Gastroesophageal sphincter (tissue), 4 donors: ENCODE measurements at regions not wholly inside any gene's neighbourhood (a gene's known extent, or its start where the extent isn't known, plus 50 kb on each side); places are given as distances from the start of the nearest gene placed in this dataset.

Experiments used
- ATAC-seq: fragments of 150-250 bp; one replicate; pipeline ENCODE4 v1.9.1; 2016; ENCODE audit warnings: mild to moderate bottlenecking, moderate library complexity
- H3K27ac ChIP-seq, 4 donors: fragments of 200-600 bp; sonication (generic) in 3 of 4; 1 replicate in 3 of 4; 2 replicates in 1 of 4; pipeline ENCODE4 v1.5.1; 2016 to 2019
- H3K27me3 ChIP-seq: fragments of 200-600 bp; sonication (generic); one replicate; pipeline ENCODE4 v1.5.1; 2019
- H3K36me3 ChIP-seq, 2 donors: fragments of 200-600 bp; sonication (generic); one replicate each; pipeline ENCODE4 v1.5.1; 2019; ENCODE audit warnings: control low read depth in 1 of 2
- H3K4me1 ChIP-seq, 3 donors: fragments of 200-600 bp; sonication (generic); 1 replicate in 2 of 3; 2 replicates in 1 of 3; pipeline ENCODE4 v1.5.1; 2016 to 2019; ENCODE audit warnings: control low read depth in 2 of 3
- H3K4me3 ChIP-seq, 2 donors: fragments of 200-600 bp; sonication (generic); one replicate each; pipeline ENCODE4 v1.5.1; 2019; ENCODE audit warnings: mild to moderate bottlenecking in 1 of 2, moderate library complexity in 1 of 2
- H3K9me3 ChIP-seq, 3 donors: fragments of 200-600 bp; sonication (generic); one replicate each; pipeline ENCODE4 v1.5.1; 2017 to 2019; ENCODE audit warnings: control low read depth in 2 of 3
- EP300 ChIP-seq: sonication (generic); formaldehyde crosslinking; IDR thresholded peaks from one replicate; pipeline ENCODE4 v1.6.1; 2017; ENCODE audit warnings: antibody characterized with exemption, mild to moderate bottlenecking
- POLR2A ChIP-seq, 2 donors: fragments of 450-650 bp; IDR thresholded peaks; one replicate each; pipeline ENCODE4 v1.6.1; 2017; ENCODE audit warnings: antibody characterized with exemption in 2 of 2, mild to moderate bottlenecking in 2 of 2, moderate library complexity in 1 of 2
- POLR2AphosphoS5 ChIP-seq: sonication (generic); formaldehyde crosslinking; IDR thresholded peaks from one replicate; pipeline ENCODE4 v1.6.1; 2017; ENCODE audit warnings: antibody characterized with exemption
- WGBS, 2 donors: methylation state at CpG; one replicate each; pipeline ENCODE4 v1.1.5; 2018; ENCODE audit warnings: low coverage in 1 of 2; 5-methylcytosine and 5-hydroxymethylcytosine counted together
- TF ChIP-seq, protein P1 (sequence below), 4 experiments: fragments of 200-600 bp in 2 of 4; fragments of 450-650 bp in 2 of 4; sonication (generic) in 1 of 4; IDR thresholded peaks; one replicate each; pipeline ENCODE4 v1.5.1; 2017 to 2019; ENCODE audit warnings: antibody characterized with exemption in 4 of 4, mild to moderate bottlenecking in 2 of 4, moderate library complexity in 2 of 4

GRCh38 chr10:125264757-125265578 is 104.6 kb upstream of the CTBP2 start:
- ATAC-seq = no peak
- no peaks in the 10 kb centered on the region for H3K9me3 ChIP-seq
- no peak overlapping the region for H3K4me3 ChIP-seq
- no peaks in the 10 kb centered on the region for H3K27me3 ChIP-seq
- WGBS, 2 donors = 61 to 66% methylated on average over 10 to 13 of the region's 13 CpGs
- TF ChIP-seq EP300 (no peak), POLR2AphosphoS5 (no peak), POLR2A (IDR thresholded peaks at IDR 0.05) (no peak)
- TF ChIP-seq, protein P1, sequence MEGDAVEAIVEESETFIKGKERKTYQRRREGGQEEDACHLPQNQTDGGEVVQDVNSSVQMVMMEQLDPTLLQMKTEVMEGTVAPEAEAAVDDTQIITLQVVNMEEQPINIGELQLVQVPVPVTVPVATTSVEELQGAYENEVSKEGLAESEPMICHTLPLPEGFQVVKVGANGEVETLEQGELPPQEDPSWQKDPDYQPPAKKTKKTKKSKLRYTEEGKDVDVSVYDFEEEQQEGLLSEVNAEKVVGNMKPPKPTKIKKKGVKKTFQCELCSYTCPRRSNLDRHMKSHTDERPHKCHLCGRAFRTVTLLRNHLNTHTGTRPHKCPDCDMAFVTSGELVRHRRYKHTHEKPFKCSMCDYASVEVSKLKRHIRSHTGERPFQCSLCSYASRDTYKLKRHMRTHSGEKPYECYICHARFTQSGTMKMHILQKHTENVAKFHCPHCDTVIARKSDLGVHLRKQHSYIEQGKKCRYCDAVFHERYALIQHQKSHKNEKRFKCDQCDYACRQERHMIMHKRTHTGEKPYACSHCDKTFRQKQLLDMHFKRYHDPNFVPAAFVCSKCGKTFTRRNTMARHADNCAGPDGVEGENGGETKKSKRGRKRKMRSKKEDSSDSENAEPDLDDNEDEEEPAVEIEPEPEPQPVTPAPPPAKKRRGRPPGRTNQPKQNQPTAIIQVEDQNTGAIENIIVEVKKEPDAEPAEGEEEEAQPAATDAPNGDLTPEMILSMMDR (IDR thresholded peaks at IDR 0.05) = no peak
- H3K4me1 ChIP-seq = no peaks in the 10 kb centered on the region
- no peak overlapping the region for H3K27ac ChIP-seq
- H3K36me3 ChIP-seq = no peaks in the 10 kb centered on the region

- WGBS, 2 donors = no CpG with 5 or more reads among the region's 1 CpG
- no peaks in the 10 kb centered on the region for H3K36me3 ChIP-seq
- H3K4me3 ChIP-seq = no peak overlapping the region
- no peaks in the 10 kb centered on the region for H3K4me1 ChIP-seq
- no peak overlapping the region for H3K27ac ChIP-seq
- ATAC-seq = no peak
- no peaks in the 10 kb centered on the region for H3K27me3 ChIP-seq
- H3K9me3 ChIP-seq = no peaks in the 10 kb centered on the region
- TF ChIP-seq POLR2AphosphoS5 (no peak), POLR2A (IDR thresholded peaks at IDR 0.05) (no peak), EP300 (no peak)
- TF ChIP-seq, protein P1 (IDR thresholded peaks at IDR 0.05) = no peak
These were observed 103.7 kb upstream of the CTBP2 start for GRCh38 chr10:125264091-125264490.

- no peak for ATAC-seq
- Histone ChIP-seq H3K27me3 (no peaks in the 10 kb centered on the region), H3K4me3 (no peak overlapping the region), H3K4me1 (no peaks in the 10 kb centered on the region), H3K9me3 (no peaks in the 10 kb centered on the region), H3K36me3 (no peaks in the 10 kb centered on the region), H3K27ac (no peak overlapping the region)
- 76 to 77% methylated on average over 6 to 7 of the region's 7 CpGs for WGBS, 2 donors
- TF ChIP-seq POLR2AphosphoS5 = no peak
- TF ChIP-seq EP300 = no peak
- TF ChIP-seq, protein P1 (IDR thresholded peaks at IDR 0.05) = no peak
- TF ChIP-seq POLR2A (IDR thresholded peaks at IDR 0.05) = no peak
These were observed 103.2 kb upstream of the CTBP2 start for GRCh38 chr10:125263551-125263950.

GRCh38 chr10:125262920-125263319 is 102.6 kb upstream of the CTBP2 start:
- no peaks in the 10 kb centered on the region for H3K9me3 ChIP-seq
- no peak for ATAC-seq
- no peaks in the 10 kb centered on the region for H3K27me3 ChIP-seq
- H3K36me3 ChIP-seq = no peaks in the 10 kb centered on the region
- no peak overlapping the region for H3K27ac ChIP-seq
- TF ChIP-seq EP300 = no peak
- TF ChIP-seq, protein P1 (IDR thresholded peaks at IDR 0.05) = no peak
- TF ChIP-seq POLR2AphosphoS5 = no peak
- no peak for TF ChIP-seq POLR2A (IDR thresholded peaks at IDR 0.05)
- no peak overlapping the region for H3K4me3 ChIP-seq
- WGBS, 2 donors = 78 to 83% methylated on average over 4 to 6 of the region's 6 CpGs
- H3K4me1 ChIP-seq = no peaks in the 10 kb centered on the region

- H3K4me1 ChIP-seq = no peaks in the 10 kb centered on the region
- no peak overlapping the region for H3K4me3 ChIP-seq
- WGBS, 2 donors = 70 to 84% methylated on average over 4 to 6 of the region's 6 CpGs
- H3K27me3 ChIP-seq = no peaks in the 10 kb centered on the region
- TF ChIP-seq, protein P1 (IDR thresholded peaks at IDR 0.05) = no peak
- TF ChIP-seq POLR2A (IDR thresholded peaks at IDR 0.05) (no peak), POLR2AphosphoS5 (no peak), EP300 (no peak)
- no peak overlapping the region for H3K27ac ChIP-seq
- H3K36me3 ChIP-seq = no peaks in the 10 kb centered on the region
- H3K9me3 ChIP-seq = no peaks in the 10 kb centered on the region
- ATAC-seq = no peak
These were observed 102.0 kb upstream of the CTBP2 start for GRCh38 chr10:125262409-125262808.
